ENCODE measurements at regions not wholly inside any gene's neighbourhood (a gene's known extent, or its start where the extent isn't known, plus 50 kb on each side); places are given as distances from the start of the nearest gene placed in this dataset.

GRCh38 chr6:126967296-126968005 lies 151.0 kb upstream of the RSPO3 start:
- TF ChIP-seq, protein P1, sequence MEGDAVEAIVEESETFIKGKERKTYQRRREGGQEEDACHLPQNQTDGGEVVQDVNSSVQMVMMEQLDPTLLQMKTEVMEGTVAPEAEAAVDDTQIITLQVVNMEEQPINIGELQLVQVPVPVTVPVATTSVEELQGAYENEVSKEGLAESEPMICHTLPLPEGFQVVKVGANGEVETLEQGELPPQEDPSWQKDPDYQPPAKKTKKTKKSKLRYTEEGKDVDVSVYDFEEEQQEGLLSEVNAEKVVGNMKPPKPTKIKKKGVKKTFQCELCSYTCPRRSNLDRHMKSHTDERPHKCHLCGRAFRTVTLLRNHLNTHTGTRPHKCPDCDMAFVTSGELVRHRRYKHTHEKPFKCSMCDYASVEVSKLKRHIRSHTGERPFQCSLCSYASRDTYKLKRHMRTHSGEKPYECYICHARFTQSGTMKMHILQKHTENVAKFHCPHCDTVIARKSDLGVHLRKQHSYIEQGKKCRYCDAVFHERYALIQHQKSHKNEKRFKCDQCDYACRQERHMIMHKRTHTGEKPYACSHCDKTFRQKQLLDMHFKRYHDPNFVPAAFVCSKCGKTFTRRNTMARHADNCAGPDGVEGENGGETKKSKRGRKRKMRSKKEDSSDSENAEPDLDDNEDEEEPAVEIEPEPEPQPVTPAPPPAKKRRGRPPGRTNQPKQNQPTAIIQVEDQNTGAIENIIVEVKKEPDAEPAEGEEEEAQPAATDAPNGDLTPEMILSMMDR (IDR thresholded peaks at IDR 0.05) = no peak
- no peak for TF ChIP-seq POLR2A (IDR thresholded peaks at IDR 0.05)
